ENCODE measurements at regions not wholly inside any gene's neighbourhood (a gene's known extent, or its start where the extent isn't known, plus 50 kb on each side); places are given as distances from the start of the nearest gene placed in this dataset.

DNA sequence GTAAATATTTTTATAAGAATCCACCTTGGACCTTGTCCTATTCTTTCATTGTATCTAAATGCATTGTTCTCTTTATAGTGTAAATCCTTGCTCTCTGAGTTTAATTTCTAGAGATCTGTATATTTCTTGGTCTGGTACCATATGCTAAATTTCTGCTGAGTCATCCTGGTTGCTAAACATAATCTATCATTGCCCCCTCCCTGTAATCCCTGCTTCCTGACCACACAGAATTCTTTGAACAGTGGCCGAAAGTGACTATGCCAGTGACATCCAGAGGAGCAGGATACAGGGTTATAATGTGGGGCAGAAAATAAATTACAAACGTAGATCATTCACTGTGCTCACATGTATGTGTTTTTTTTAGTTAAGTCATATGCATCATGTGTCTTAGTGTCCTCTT, 143.1 kb downstream of the DIPK2A start:
- Histone ChIP-seq H3K4me1 (no peaks in the 10 kb centered on the region), H3K9me3 (no peaks in the 10 kb centered on the region), H3K4me3 (no peak overlapping the region), H3K27me3 (no peaks in the 10 kb centered on the region), H3K36me3 (ENCODE audit: low read depth, missing control alignments) (no peaks in the 10 kb centered on the region), H3K27ac (no peak overlapping the region)
- DNase-seq: no peak
- WGBS, 2 donors: 72 to 73% methylated on average over 2 of the region's 2 CpGs
- no peak for TF ChIP-seq POLR2A (IDR thresholded peaks at IDR 0.05)
- no peak for TF ChIP-seq CTCF (IDR thresholded peaks at IDR 0.05)
- intact Hi-C loops (cut with DNase I; ENCODE audit: low total_unique reads): no loop called here

GRCh38 chr3:144119633-144120032, 148.0 kb downstream of the DIPK2A start:
- H3K9me3 ChIP-seq: no peaks in the 10 kb centered on the region
- no peak for DNase-seq
- no peaks in the 10 kb centered on the region for H3K4me1 ChIP-seq
- H3K27me3 ChIP-seq: no peaks in the 10 kb centered on the region
- H3K36me3 ChIP-seq (ENCODE audit: low read depth, missing control alignments): no peaks in the 10 kb centered on the region
- H3K27ac ChIP-seq: no peak overlapping the region
- H3K4me3 ChIP-seq: no peak overlapping the region
- WGBS, 2 donors: 40 to 46% methylated on average over 1 of the region's 1 CpG
- intact Hi-C loops (cut with DNase I; ENCODE audit: low total_unique reads): no loop called here
- TF ChIP-seq CTCF (IDR thresholded peaks at IDR 0.05) (no peak), POLR2A (IDR thresholded peaks at IDR 0.05) (no peak)

DNA sequence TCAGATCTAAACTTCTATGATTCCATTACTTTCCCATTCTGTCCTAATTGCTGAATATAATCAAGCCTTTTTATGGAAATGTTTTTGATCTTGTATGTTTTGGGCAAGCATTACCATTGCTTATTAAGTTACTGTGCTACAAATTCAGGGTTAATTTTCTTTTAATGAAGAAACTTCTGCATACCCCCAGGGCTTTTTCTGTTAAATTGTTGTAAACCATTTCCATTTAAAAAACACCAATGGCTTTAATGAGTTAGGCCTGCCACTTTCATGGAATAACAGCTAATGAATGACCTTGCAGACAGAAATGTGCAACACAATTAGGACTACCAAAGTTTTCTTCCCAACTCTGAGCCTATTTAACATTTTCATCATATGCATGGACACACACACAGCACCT, 150.0 kb downstream of the DIPK2A start:
- TF ChIP-seq CTCF (IDR thresholded peaks at IDR 0.05) (no peak), POLR2A (IDR thresholded peaks at IDR 0.05) (no peak)
- DNase-seq: no peak
- no peaks in the 10 kb centered on the region for H3K4me1 ChIP-seq

GRCh38 chr3:144127014-144127413, 155.4 kb downstream of the DIPK2A start:
- no peak overlapping the region for H3K4me3 ChIP-seq
- intact Hi-C loops (cut with DNase I; ENCODE audit: low total_unique reads): no loop called here

More for the DNA sequence above, 150.0 kb downstream of the DIPK2A start:
- Histone ChIP-seq H3K36me3 (ENCODE audit: low read depth, missing control alignments) (no peaks in the 10 kb centered on the region), H3K27ac (no peak overlapping the region), H3K9me3 (no peaks in the 10 kb centered on the region), H3K27me3 (no peaks in the 10 kb centered on the region), H3K4me3 (no peak overlapping the region)
- intact Hi-C loops (cut with DNase I; ENCODE audit: low total_unique reads): no loop called here

More at GRCh38 chr3:144127014-144127413, 155.4 kb downstream of the DIPK2A start:
- Histone ChIP-seq H3K4me1 (no peaks in the 10 kb centered on the region), H3K27ac (no peak overlapping the region), H3K9me3 (no peaks in the 10 kb centered on the region), H3K36me3 (ENCODE audit: low read depth, missing control alignments) (no peaks in the 10 kb centered on the region), H3K27me3 (no peaks in the 10 kb centered on the region)
- DNase-seq: no peak
- TF ChIP-seq POLR2A (IDR thresholded peaks at IDR 0.05) (no peak), CTCF (IDR thresholded peaks at IDR 0.05) (no peak)
- 52 to 59% methylated on average over 3 of the region's 3 CpGs for WGBS, 2 donors
